Hepatocyte (in vitro differentiated cells): ENCODE measurements at regions not wholly inside any gene's neighbourhood (a gene's known extent, or its start where the extent isn't known, plus 50 kb on each side); places are given as distances from the start of the nearest gene placed in this dataset.

Experiments used
- DNase-seq: peaks from one replicate; pipeline ENCODE4 v3.0.0-alpha.2; 2016; ENCODE audit warnings: low spot score
- H2AFZ ChIP-seq: fragments of 200-600 bp; sonication (generic); 2 replicates; pipeline ENCODE4 v1.6.0; 2016; ENCODE audit warnings: antibody characterized with exemption, mild to moderate bottlenecking
- H3K27ac ChIP-seq: fragments of 200-600 bp; sonication (generic); 2 replicates; pipeline ENCODE4 v1.5.1; 2016; ENCODE audit warnings: mild to moderate bottlenecking
- H3K27me3 ChIP-seq: fragments of 200-600 bp; sonication (generic); 2 replicates; pipeline ENCODE4 v1.6.1; 2016
- H3K36me3 ChIP-seq: fragments of 200-600 bp; sonication (generic); replicated peaks from 2 replicates; pipeline ENCODE4 v1.5.1; 2016; ENCODE audit warnings: low read depth; ENCODE audit not compliant: insufficient read depth
- H3K4me1 ChIP-seq: fragments of 200-600 bp; sonication (generic); 2 replicates; pipeline ENCODE4 v1.5.1; 2016; ENCODE audit warnings: mild to moderate bottlenecking, moderate library complexity; ENCODE audit not compliant: insufficient read depth
- H3K4me2 ChIP-seq: fragments of 200-600 bp; sonication (generic); 2 replicates; pipeline ENCODE4 v1.6.0; 2016
- H3K4me3 ChIP-seq: fragments of 200-600 bp; sonication (generic); 2 replicates; pipeline ENCODE4 v1.5.1; 2016; ENCODE audit warnings: mild to moderate bottlenecking
- H3K79me2 ChIP-seq: fragments of 200-600 bp; sonication (generic); 2 replicates; pipeline ENCODE4 v1.6.0; 2017; ENCODE audit warnings: mild to moderate bottlenecking
- H3K9me2 ChIP-seq: fragments of 200-600 bp; sonication (generic); replicated peaks from 2 replicates; pipeline ENCODE4 v1.6.0; 2017; ENCODE audit warnings: mild to moderate bottlenecking; ENCODE audit not compliant: insufficient read depth
- H3K9me3 ChIP-seq: fragments of 200-600 bp; sonication (generic); 2 replicates; pipeline ENCODE4 v1.5.1; 2016; ENCODE audit warnings: low read depth, mild to moderate bottlenecking
- H4K20me1 ChIP-seq: fragments of 200-600 bp; sonication (generic); 2 replicates; pipeline ENCODE4 v1.6.0; 2016; ENCODE audit warnings: mild to moderate bottlenecking; ENCODE audit not compliant: insufficient read depth, poor library complexity, severe bottlenecking
- CTCF ChIP-seq: fragments of 200-600 bp; sonication (generic); IDR thresholded peaks from 2 replicates; pipeline ENCODE4 v1.5.1; 2016; ENCODE audit warnings: antibody characterized with exemption, mild to moderate bottlenecking; ENCODE audit not compliant: poor library complexity
- EZH2 ChIP-seq: fragments of 200-600 bp; sonication (generic); IDR thresholded peaks from 2 replicates; pipeline ENCODE4 v1.6.1; 2016; ENCODE audit warnings: antibody characterized with exemption, mild to moderate bottlenecking, borderline replicate concordance
- EZH2phosphoT487 ChIP-seq: fragments of 200-600 bp; sonication (generic); IDR thresholded peaks from one replicate; pipeline ENCODE4 v1.6.1; 2018; ENCODE audit warnings: antibody characterized with exemption, mild to moderate bottlenecking, low read depth, moderate library complexity; ENCODE audit not compliant: unreplicated experiment, severe bottlenecking
- WGBS: methylation state at CpG from one replicate; pipeline ENCODE4 v1.1.6; 2016; ENCODE audit warnings: low lambda C conversion rate; ENCODE audit errors: missing lambda C conversion rate; 5-methylcytosine and 5-hydroxymethylcytosine counted together

- no peak overlapping the region for H2AFZ ChIP-seq
- no peak overlapping the region for H3K4me2 ChIP-seq
- H3K9me3 ChIP-seq, result no peaks in the 10 kb centered on the region
- H3K4me3 ChIP-seq, result no peak overlapping the region
- H3K79me2 ChIP-seq, result no peaks in the 10 kb centered on the region
- H3K27me3 ChIP-seq, result no peaks in the 10 kb centered on the region
- H3K36me3 ChIP-seq, result no peaks in the 10 kb centered on the region
- H3K4me1 ChIP-seq, result no peaks in the 10 kb centered on the region
- peak; percentile 10 for DNase-seq
- TF ChIP-seq EZH2 (no peak), EZH2phosphoT487 (no peak), CTCF (no peak)
- H4K20me1 ChIP-seq, result no peaks in the 10 kb centered on the region
- H3K27ac ChIP-seq, result no peak overlapping the region
- H3K9me2 ChIP-seq, result no peaks in the 10 kb centered on the region
- WGBS, result 62% methylated on average over 2 of the region's 2 CpGs
These were observed 394.9 kb upstream of the ZEB2 start for GRCh38 chr2:144914622-144915318.

- no peaks in the 10 kb centered on the region for H4K20me1 ChIP-seq
- 29% methylated on average over 1 of the region's 1 CpG for WGBS
- H3K27ac ChIP-seq, result no peak overlapping the region
- no peak for DNase-seq
- no peak overlapping the region for H3K4me2 ChIP-seq
- TF ChIP-seq CTCF (no peak), EZH2 (no peak), EZH2phosphoT487 (no peak)
- H3K27me3 ChIP-seq, result no peaks in the 10 kb centered on the region
- H3K36me3 ChIP-seq, result no peaks in the 10 kb centered on the region
- no peaks in the 10 kb centered on the region for H3K4me1 ChIP-seq
- H3K9me3 ChIP-seq, result no peaks in the 10 kb centered on the region
- H3K79me2 ChIP-seq, result no peaks in the 10 kb centered on the region
- no peak overlapping the region for H3K4me3 ChIP-seq
- H2AFZ ChIP-seq, result no peak overlapping the region
- H3K9me2 ChIP-seq, result no peaks in the 10 kb centered on the region
These were observed 394.2 kb upstream of the ZEB2 start for GRCh38 chr2:144914113-144914512.

- no peaks in the 10 kb centered on the region for H3K4me1 ChIP-seq
- no peaks in the 10 kb centered on the region for H3K36me3 ChIP-seq
- H2AFZ ChIP-seq, result no peak overlapping the region
- no peak for TF ChIP-seq EZH2phosphoT487
- TF ChIP-seq CTCF, result no peak
- no peak for TF ChIP-seq EZH2
- no peak for DNase-seq
- H3K9me2 ChIP-seq, result no peaks in the 10 kb centered on the region
- H4K20me1 ChIP-seq, result no peaks in the 10 kb centered on the region
- no peaks in the 10 kb centered on the region for H3K79me2 ChIP-seq
- WGBS, result 100% methylated on average over 2 of the region's 2 CpGs
- H3K9me3 ChIP-seq, result no peaks in the 10 kb centered on the region
- no peaks in the 10 kb centered on the region for H3K27me3 ChIP-seq
- H3K27ac ChIP-seq, result no peak overlapping the region
- H3K4me3 ChIP-seq, result no peak overlapping the region
- no peak overlapping the region for H3K4me2 ChIP-seq
These were observed 392.3 kb upstream of the ZEB2 start for GRCh38 chr2:144912206-144912605.
